GM18498 (cell line): ENCODE measurements at regions not wholly inside any gene's neighbourhood (a gene's known extent, or its start where the extent isn't known, plus 50 kb on each side); places are given as distances from the start of the nearest gene placed in this dataset.

Source experiments
- ATAC-seq: cut with Tn5 transposase; IDR thresholded peaks from one replicate; pipeline ENCODE4 v1.9.1; 2021; ENCODE audit warnings: mild to moderate bottlenecking, moderate library complexity; ENCODE audit not compliant: unreplicated experiment

DNA sequence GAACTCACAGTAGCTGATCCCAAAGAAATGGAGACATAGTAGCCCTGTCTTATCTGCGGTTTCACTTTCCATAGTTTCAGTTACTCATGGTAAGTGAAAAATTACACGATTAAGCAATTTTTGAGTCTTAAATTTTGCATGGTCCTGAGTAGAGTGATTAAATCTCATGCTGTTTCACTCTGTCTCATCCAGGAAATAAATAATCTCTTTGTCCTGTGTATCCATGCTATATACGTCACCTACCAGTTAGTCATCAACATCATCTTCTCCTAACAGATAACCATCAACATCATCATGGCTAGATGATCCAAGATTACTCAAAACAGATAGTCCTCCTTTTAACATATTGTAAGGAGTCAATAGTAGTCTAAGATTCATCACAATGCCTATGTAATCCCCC lies 1589.3 kb downstream of the BRINP3 start:
- ATAC-seq: no peak

DNA sequence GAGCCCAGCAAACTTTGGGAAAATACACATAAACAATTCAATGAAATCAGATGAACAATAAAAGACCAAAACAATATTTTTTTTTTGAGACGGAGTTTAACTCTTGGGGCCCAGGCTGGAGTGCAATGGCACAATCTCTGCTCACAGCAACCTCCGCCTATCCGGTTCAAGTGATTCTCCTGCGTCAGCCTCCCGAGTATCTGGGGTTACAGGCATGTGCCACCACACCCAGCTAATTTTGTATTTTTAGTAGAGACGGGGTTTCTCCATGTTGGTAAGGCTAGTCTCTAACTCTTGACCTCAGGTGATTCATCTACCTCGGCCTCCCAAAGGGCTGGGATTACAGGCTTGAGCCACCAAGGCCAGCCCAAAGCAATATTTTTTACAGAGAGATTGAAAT lies 1588.5 kb downstream of the BRINP3 start:
- no peak for ATAC-seq

DNA sequence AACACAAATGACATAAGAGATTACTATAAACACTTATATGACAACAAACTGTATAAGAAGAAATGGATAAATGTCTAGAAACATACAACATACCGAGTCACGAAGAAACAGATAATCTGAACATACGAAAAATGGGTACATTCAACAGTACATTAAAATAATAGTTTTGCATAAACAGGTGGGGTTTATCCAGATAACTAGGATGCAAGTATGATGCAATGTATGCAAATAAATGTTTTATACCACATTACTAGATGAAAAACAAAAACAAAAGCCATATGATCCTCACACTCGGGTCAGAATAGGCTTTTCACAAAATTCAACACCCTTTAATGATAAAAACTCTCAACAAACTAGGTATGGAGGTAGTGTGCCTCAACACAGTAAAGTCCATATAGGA lies 1585.7 kb downstream of the BRINP3 start:
- ATAC-seq: no peak

DNA sequence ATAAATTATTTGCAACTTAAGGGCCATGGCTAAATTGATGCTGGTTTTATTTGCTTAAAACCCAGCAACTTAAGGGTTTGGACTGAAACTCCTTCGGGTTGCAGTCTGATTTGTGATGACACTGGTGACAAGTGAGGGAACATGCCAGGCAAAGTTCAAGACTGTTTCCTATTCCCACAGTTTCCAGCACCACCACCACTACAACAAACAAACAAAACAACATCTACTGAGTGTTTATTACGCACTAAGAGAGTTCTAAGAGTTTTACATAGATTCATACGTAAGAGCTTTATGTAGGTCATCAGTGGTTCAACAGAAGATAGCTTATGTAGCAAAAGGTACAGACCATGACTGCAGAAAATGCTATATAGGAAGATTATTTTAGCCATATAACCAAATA lies 1582.1 kb downstream of the BRINP3 start:
- ATAC-seq: no peak

DNA sequence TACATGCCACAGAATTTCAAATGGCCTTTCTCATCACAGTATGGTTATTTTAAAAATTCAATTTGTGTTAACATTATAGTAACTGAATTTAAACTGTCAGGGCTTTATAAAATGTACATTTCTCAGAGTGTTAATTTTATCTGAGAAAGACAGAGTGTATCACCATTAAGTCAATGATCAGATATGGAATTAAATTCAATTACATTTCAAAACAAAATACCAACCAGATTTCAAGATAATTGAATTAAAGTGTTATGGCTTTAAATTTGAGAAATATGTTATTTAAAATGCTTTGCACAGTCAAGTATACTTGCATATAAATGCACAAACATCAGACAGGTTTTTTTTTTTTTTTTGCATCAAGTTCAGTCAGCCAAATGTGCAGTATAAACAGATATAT lies 1574.4 kb downstream of the BRINP3 start:
- ATAC-seq: no peak

DNA sequence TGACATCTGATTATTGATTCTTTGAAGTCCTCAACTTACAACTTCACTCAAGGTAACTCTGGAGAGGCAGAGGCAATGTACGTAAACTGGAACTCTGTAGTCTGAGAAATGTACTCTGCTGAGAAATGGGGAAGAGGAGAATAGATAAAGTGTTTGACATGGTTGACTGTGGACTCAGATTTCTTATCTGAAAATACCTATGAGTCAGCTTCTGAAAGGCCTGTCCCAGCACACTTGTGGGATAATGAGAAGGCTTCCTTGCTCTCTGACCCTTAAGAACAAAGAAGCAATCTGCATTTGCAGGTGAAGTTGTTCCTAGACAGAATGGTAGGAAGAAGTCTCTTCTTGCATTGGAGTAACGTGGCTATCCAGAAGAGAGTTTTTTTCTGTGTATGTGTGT lies 1573.5 kb downstream of the BRINP3 start:
- no peak for ATAC-seq

DNA sequence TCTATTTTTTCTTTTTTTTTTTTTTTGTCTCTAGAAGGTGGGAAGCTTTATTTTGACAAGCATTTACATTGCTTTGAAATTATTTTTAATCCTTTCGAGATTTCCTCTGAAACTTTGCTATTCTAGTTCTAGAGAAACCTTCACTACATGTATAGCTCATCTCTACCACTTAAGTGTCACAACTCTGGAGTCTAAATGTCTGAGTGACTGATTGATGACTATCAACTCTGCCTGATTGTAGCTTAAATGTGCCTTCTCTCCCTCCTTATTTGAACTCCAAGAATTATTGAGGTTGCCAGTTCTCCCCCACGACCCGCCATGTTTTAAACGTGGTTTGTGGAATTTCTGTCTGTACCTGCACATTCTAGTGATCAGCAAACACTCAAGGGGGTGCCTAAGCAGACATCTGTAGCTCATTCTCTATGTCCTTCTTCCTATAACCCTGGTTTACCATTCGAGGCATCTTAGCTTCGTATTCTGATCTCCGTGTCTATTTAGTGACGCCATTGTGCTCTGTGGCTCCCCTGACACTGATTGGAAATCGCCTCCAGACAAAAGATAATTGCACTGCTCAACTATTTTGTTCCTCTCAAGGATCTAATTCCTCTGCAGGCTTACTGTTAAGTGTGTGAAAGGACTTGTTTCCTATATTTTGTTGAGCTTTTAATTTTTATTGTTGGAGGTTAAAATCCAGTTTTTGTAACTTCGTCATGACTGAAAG lies 1570.6 kb downstream of the BRINP3 start:
- no peak for ATAC-seq

DNA sequence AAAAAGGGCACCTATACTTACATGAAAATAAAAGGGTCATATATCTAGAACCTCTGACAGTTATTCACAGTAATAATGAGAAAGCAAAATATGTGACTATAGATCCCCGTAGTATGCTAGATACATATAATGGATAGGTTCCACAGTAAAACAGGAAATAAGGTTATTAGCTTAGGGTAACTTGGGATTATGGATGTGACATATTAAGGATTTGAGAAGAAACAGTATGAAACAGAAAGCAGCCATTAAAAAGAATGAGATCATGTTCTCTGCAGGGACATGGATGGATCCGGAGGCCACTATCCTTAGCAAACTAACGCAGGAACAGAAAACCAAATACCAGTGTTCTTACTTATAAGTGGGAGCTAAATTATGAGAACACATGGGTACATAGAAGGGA lies 1547.3 kb downstream of the BRINP3 start:
- no peak for ATAC-seq

DNA sequence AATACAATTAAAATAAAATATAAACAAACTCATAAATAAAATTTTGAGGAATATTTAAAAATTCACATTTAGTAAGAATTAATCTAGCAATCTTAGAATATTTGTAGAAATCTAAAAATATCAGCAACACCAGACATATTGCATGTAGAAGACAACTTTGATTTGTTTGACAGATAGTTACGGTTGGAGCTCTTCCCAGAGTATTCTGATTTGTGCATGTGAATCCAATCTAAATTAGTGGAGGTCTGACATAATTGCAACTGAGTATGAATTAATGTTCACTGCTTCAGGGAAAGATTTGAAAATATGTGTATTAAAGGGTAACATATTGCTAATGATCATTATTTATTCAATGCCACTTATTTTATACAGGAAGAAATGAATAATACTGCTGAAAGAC lies 1546.2 kb downstream of the BRINP3 start:
- no peak for ATAC-seq

DNA sequence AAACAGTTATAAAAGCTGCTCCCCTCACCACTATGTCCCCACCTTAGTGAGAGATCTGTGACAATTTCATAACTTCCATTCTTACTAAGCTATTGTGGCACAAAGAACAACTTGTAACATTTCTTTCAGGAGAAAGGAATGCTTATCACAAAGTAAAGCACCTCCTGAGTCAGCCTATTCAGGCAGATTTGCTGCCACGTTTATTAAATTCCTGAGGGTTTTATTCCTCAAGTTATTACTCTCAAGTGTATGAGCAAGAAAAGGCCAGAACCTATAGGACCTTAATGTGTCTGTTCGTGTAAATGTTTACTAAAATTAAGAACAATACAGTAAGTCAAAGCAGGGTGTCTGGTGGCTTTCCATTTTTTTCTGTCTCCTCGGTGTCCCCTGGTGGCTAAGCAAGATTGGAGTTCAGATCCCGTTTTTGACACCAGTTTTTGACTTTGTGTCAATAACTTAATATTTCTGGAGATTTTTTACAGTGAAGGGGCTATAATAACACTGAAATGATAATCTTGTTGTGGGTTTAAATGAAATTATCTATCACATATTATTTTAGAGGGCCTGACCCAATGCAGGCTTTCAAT lies 1539.6 kb downstream of the BRINP3 start:
- no peak for ATAC-seq

DNA sequence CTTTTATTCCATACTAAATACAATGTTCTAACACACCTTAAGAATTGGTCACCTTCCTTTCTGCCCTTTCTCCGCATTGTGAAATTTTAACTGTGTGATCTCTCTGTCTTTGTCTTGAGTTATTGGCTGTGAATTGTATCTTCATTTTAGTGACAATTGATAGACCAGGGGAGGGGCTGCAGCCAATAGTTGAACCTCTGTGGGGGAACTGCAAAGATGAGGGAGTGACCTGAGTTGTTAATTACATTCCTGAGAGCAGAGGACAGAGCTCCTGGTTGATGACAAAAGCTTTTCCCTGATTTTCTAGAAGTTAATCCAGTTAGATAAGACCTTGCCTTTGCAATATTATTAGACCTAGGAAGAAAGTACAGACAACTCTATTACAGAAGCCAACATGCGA lies 1535.7 kb downstream of the BRINP3 start:
- no peak for ATAC-seq

DNA sequence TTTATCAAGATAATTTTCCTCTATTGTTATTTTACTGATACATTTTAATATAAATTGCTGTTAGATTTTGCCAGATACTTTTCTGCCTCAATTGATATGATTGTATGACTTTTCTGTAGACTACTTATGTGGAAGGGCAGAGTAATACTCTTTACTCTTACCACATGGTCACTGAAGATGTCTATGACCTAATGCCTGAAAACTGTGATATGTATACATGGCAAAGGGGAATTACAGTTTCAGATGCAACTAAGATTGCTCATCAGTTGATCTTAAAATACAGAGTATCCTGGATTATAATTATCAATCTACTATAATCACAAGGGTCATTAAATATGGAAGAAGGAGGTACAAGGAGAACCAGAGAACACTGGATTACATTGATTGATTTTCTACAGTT lies 1528.0 kb downstream of the BRINP3 start:
- no peak for ATAC-seq

DNA sequence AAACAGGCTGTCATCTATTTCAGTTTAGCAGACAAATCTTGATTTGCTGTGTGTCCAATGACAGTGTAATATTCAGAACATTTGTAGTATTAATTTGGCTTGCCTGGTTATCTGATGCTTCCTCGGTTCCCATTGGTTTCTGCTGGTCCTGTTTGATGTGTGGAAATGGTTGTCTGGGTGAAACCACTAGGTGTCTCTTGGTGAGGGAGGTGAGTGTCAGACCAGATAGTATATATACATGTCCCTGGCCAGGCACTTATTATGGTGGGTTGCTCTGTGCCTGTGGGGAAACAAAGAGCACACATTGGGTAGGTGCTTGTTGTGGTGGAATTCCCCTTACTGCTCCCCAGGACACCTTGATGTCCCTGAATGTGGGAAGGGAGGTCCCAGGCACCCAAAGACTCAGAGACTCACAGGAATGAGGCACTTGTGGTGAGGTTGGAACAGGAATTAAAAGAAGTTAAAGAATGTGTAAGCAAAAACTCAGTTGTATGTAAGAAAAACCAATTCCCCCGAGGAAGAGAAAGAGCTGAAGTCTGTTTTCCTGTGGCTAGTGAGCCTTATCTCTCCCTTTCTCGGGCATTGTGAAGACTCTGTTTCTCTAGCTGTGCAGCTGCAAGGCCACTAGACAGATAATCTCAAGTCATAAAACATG lies 1519.1 kb downstream of the BRINP3 start:
- no peak for ATAC-seq

DNA sequence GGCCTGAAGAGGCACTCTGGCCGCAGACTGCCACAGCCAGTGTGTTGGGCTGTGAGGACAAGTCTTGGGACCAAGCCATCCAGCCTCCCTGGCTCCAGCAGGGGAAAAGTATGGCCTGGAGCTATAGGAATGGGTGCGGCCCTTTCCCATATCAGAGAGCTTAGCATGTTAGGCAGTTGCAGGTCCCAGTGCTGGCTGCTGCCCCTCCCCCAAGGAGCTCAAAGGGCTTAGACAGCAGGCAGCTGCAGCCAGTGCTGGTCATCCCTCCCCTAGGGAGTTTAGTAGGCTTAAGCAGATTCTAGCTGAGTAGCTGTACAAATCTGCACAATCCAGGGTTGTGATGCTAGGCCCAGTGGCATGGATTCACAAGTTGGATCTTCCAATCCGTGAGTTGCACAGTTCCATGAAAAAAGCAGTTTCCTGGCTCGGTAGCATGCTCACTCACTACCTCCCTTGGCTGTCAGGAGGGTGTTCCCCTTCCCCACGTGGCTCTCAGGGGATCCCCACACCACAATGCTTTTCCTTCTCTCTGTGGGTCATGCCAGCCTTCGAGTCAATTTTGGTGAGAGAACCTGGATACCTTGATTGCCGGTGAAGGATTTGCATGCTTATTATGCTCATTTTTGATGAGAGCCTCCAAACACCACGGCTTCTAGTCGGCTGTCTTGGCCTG lies 1490.8 kb downstream of the BRINP3 start:
- no peak for ATAC-seq

DNA sequence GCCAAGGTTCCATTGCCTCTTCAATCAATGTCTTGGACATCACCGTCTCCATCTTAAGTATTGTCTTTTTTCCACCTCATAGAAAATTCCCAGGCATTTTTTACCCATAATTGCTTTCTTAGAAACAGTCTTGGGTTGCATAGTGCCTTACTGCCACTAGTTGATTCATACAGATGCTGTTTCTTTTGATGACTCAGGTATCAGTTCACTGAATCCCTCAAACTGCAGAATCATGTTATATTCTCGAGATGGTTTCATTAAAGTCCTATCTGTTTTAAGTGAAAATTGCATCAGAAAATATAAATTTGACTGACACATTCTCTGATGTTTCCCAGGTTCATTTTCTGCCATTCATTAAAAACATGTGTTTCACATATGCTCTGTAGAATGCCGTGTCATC lies 1489.1 kb downstream of the BRINP3 start:
- no peak for ATAC-seq

DNA sequence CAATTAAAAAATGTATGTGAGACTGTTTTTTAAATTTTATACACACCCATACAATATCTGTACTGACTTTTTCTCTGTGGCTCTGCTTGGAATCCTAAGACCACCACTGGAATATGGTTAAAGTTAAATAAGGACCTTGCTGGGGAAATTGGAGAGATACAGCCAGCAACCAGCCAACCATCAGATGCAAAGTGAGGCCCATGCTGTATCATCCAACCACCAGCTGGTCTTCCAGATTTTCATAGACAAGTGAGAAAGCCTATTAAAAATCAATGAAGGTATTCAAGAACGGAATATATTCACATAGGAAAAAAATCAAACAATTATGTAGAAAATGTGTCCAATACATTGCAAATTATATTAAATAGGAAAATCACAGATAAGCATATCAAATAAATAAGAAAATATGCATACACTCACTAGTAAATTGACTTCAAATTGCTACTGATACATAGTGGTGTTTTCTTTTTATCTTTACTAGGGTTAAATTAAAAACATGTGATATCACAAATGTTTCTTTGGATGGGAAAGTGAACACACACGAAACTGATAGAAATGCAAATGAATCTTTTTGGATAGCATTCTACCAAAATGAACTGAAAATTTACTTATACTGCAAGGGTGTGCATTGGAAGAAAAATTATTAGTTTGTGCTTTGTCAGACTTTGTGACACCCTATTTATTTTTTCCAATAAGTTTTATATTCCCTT lies 1486.3 kb downstream of the BRINP3 start:
- no peak for ATAC-seq

DNA sequence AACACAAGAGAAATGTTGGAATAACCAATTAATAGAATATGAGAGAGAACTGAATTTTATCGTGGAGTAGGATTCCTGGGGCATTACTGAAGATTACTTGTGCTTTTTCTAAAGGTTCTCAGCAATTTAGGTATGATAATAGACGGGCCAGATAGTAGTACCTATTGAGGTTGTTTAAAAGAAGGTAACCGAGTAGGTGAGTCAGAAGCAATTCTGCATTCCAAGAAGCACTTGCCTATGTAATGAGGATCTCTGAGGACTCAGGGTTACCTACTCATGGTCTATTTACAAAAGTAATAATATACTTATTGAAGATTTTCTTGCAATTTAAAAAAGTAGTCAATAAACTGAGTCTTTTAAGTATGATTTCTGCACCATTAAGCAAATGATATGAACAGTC lies 1469.8 kb downstream of the BRINP3 start:
- ATAC-seq: no peak

DNA sequence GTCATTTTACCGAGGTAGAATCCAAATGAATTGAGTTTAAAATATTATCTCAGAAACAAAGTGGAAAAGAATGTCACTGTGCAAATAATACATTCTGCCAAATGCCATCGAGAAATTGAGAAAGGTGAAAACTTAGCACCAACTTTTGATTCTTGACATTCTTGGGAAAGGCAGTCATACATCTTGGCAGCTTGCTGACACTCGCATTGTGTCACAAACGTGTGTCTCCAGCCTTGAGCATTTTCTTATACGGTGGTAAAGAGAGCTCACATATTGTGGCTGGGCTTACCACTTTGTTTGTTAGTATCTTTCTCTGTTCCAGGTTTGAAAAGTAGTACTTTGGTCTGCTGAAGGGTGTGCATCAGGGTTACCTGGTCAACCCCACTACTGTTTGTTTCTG lies 1456.1 kb downstream of the BRINP3 start:
- ATAC-seq: no peak

DNA sequence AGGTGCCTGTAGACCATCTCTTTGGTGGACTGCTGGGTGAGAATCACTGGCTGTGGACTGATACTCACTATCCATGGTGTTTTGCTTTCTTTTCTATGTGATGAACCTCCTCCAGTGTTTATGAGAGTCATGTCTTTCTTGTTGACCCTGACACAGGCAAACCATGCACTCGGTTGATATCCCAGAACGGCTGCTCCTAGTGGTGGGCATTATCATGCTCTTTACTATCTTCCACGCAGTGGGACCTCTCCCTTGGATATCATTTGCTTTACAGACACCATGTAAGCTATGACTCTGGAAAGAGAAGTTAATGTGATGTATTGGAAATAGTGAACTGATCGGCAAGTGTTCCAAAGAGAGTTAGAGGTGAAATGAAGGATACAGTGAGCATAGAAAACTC lies 1455.6 kb downstream of the BRINP3 start:
- ATAC-seq: no peak

DNA sequence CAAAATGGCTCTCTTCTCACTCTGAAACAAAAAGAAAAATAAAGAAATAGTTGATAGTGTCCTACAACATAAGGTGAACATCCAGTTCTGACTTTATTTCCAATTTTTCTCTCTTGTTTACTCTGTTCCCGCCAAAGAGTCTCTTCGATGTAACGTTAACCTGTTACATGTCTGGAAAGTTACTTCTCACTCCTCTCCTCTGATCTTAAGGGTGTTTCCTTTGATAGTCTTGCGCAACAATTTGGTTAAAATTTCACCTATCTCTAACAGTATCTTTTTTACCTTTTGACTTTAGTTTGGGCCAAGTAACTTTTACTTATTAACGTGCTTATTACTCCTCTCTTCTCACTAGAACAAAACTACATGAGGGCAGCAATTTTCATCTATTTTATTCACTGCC lies 1450.2 kb downstream of the BRINP3 start:
- no peak for ATAC-seq

DNA sequence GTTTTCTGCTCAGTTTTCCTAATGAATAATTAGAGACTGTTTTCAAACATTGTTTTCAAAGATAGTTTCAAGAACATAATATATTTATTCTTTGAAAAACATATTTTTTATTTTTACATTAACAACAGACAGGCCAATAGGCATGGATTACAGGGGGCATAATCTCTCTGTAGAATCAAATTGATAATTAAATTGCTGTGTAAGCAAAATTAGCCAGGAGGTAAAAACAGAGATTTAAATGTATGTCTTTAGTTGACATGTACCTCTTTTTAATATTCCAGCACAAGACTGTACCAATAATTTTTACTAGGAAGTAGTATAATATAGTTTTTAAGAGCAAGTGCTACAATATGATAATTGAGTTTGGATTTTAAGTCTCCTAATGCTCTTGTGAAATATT lies 1444.5 kb downstream of the BRINP3 start:
- no peak for ATAC-seq
